Suprapubic skin (tissue), 4 donors: ENCODE measurements at regions not wholly inside any gene's neighbourhood (a gene's known extent, or its start where the extent isn't known, plus 50 kb on each side); places are given as distances from the start of the nearest gene placed in this dataset.
"Not testable (repeated sequence)": the region's sequence is repeated elsewhere in the genome, so short reads cannot be mapped to it uniquely, and the experiment has no call there.

ENCODE experiments used
- DNase-seq, 2 donors: peaks; one replicate each; pipeline ENCODE4 v3.0.0-alpha.2; 2019; ENCODE audit warnings: low spot score in 2 of 2
- H3K27ac ChIP-seq: fragments of 200-600 bp; sonication (generic); one replicate; pipeline ENCODE4 v1.5.1; 2019
- H3K27me3 ChIP-seq: fragments of 200-600 bp; sonication (generic); one replicate; pipeline ENCODE4 v1.5.1; 2019
- H3K36me3 ChIP-seq: fragments of 200-600 bp; sonication (generic); one replicate; pipeline ENCODE4 v1.5.1; 2019
- H3K4me1 ChIP-seq: fragments of 200-600 bp; sonication (generic); one replicate; pipeline ENCODE4 v1.5.1; 2019
- H3K4me3 ChIP-seq: fragments of 200-600 bp; sonication (generic); one replicate; pipeline ENCODE4 v1.5.1; 2019; ENCODE audit warnings: mild to moderate bottlenecking
- H3K9me3 ChIP-seq: fragments of 200-600 bp; sonication (generic); one replicate; pipeline ENCODE4 v1.5.1; 2019
- CTCF ChIP-seq, 2 donors: fragments of 200-600 bp in 1 of 2; fragments of 450-650 bp in 1 of 2; sonication (generic) in 1 of 2; IDR thresholded peaks; one replicate each; pipeline ENCODE4 v1.5.1; 2016 to 2019; ENCODE audit warnings: antibody characterized with exemption in 2 of 2, mild to moderate bottlenecking in 1 of 2, moderate library complexity in 1 of 2
- EP300 ChIP-seq: sonication (generic); formaldehyde crosslinking; IDR thresholded peaks from one replicate; pipeline ENCODE4 v1.6.1; 2017; ENCODE audit warnings: antibody characterized with exemption
- POLR2A ChIP-seq, 2 donors: fragments of 450-650 bp; IDR thresholded peaks; one replicate each; pipeline ENCODE4 v1.6.1; 2017; ENCODE audit warnings: antibody characterized with exemption in 2 of 2, mild to moderate bottlenecking in 2 of 2, moderate library complexity in 2 of 2
- POLR2AphosphoS5 ChIP-seq, 3 donors: sonication (generic); formaldehyde crosslinking; IDR thresholded peaks; one replicate each; pipeline ENCODE4 v1.6.1; 2017; ENCODE audit warnings: antibody characterized with exemption in 3 of 3
- WGBS: methylation state at CpG from one replicate; pipeline ENCODE4 v1.1.5; 2018; 5-methylcytosine and 5-hydroxymethylcytosine counted together

DNA sequence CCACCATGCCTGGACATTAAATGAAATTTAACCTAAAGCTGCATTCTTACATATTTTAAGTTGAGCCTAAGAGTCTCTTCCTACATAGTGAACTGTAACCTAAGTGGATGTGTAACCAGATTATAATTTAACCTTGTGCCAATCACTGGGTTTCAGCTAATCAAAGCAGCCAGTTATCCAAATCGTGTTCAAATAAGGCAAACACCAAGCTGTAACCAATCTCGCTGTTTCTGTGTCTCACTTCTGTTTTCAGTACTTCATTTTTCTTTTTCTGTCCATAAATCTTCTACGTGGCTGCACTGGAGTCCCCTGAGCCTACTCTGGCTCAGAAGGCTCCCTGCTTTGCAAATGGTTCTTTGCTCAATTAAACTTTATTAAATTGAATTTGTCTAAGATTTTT, 186.1 kb upstream of the CNTN6 start:
- Histone ChIP-seq H3K9me3 (no peaks in the 10 kb centered on the region), H3K27me3 (no peaks in the 10 kb centered on the region), H3K27ac (no peak overlapping the region), H3K4me3 (no peak overlapping the region), H3K4me1 (no peaks in the 10 kb centered on the region), H3K36me3 (no peaks in the 10 kb centered on the region)
- 42% methylated on average over 3 of the region's 3 CpGs for WGBS
- TF ChIP-seq CTCF (IDR thresholded peaks at IDR 0.05) (no peak), EP300 (no peak), POLR2A (IDR thresholded peaks at IDR 0.05) (no peak), POLR2AphosphoS5 (IDR thresholded peaks at IDR 0.05) (no peak)
- no peak for DNase-seq

- DNase-seq, result no peak
- Histone ChIP-seq H3K27ac (no peak overlapping the region), H3K4me3 (no peak overlapping the region), H3K9me3 (no peaks in the 10 kb centered on the region), H3K36me3 (no peaks in the 10 kb centered on the region), H3K4me1 (no peaks in the 10 kb centered on the region), H3K27me3 (no peaks in the 10 kb centered on the region)
- WGBS, result 71% methylated on average over 2 of the region's 2 CpGs
- TF ChIP-seq POLR2A (IDR thresholded peaks at IDR 0.05) (no peak), EP300 (no peak), CTCF (IDR thresholded peaks at IDR 0.05) (no peak)
These were observed 184.0 kb upstream of the CNTN6 start for GRCh38 chr3:908839-909238.

GRCh38 chr3:912717-913116, 180.1 kb upstream of the CNTN6 start:
- not testable (repeated sequence) for H3K9me3 ChIP-seq, DNase-seq, H3K4me1 ChIP-seq, H3K4me3 ChIP-seq, H3K36me3 ChIP-seq, H3K27me3 ChIP-seq, H3K27ac ChIP-seq
- 76% methylated on average over 4 of the region's 4 CpGs for WGBS

DNA sequence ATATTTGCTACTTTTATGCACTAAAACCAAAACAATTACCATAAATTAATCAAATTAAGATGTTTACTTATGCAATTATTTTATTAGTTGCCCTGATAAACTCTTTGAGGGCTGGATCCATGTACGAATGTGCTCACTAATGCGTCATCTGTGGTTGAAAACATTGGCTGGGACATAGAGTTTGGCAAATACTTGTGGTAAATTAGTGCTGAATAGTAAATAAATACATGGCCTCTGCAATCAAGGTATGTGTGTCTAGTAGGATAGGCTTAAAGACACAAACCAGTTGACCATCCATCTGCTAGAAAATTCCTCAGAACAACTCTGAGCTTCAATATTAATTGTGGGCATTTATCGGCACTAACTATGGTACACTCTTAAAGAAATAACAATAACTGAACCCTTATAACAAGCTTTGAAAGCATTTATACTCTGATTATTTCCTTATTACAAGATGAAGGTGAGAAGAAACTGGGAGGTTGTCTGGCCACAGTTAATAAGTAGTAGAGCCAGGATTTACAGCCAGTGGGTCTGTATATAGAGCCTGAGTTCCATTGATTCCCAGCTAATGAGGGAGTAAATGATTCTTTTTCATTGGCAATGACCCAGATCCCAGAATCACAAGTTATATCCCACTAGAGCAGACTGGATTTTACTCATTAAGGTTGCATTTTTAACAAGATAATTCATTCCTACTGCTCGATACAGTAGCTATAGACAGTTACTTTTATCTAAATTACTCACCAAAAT, 169.5 kb upstream of the CNTN6 start:
- H3K9me3 ChIP-seq, result no peaks in the 10 kb centered on the region
- H3K27ac ChIP-seq, result no peak overlapping the region
- no peak for DNase-seq
- H3K4me1 ChIP-seq, result no peaks in the 10 kb centered on the region
- TF ChIP-seq POLR2A (IDR thresholded peaks at IDR 0.05), result no peak
- no peak for TF ChIP-seq POLR2AphosphoS5 (IDR thresholded peaks at IDR 0.05)
- no peak for TF ChIP-seq CTCF (IDR thresholded peaks at IDR 0.05)
- TF ChIP-seq EP300, result no peak
- H3K36me3 ChIP-seq, result no peaks in the 10 kb centered on the region
- WGBS, result 87% methylated on average over 4 of the region's 4 CpGs
- no peak overlapping the region for H3K4me3 ChIP-seq
- no peaks in the 10 kb centered on the region for H3K27me3 ChIP-seq

GRCh38 chr3:930866-931265, 162.0 kb upstream of the CNTN6 start:
- no peak for TF ChIP-seq POLR2AphosphoS5 (IDR thresholded peaks at IDR 0.05)
- TF ChIP-seq CTCF (IDR thresholded peaks at IDR 0.05), result no peak
- no peak for TF ChIP-seq EP300
- TF ChIP-seq POLR2A (IDR thresholded peaks at IDR 0.05), result no peak
- no peaks in the 10 kb centered on the region for H3K4me1 ChIP-seq
- H3K36me3 ChIP-seq, result no peaks in the 10 kb centered on the region
- no peaks in the 10 kb centered on the region for H3K9me3 ChIP-seq
- no peak overlapping the region for H3K4me3 ChIP-seq
- WGBS, result 88% methylated on average over 1 of the region's 1 CpG
- H3K27ac ChIP-seq, result no peak overlapping the region
- DNase-seq, result no peak
- no peaks in the 10 kb centered on the region for H3K27me3 ChIP-seq

DNA sequence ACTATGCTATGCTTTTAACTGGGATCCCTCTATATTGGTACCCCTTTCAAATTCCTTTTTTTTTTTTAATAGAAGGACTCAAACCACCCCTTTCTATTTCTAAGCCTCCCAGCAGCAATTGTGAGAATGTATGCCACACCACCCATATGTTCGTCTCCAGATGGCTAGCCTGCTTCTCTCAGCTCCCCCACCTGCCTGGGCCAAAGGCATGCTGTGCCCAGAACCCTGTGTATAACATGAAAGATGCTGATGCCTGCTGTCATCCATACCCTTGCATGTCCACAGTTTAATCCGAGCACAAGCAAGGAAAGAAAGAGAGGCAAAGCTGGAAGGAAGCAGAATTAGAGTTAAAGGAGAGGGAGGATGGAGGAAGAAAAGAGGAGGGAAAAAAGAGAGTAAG, 159.5 kb upstream of the CNTN6 start:
- Histone ChIP-seq H3K9me3 (no peaks in the 10 kb centered on the region), H3K36me3 (no peaks in the 10 kb centered on the region), H3K4me1 (no peaks in the 10 kb centered on the region), H3K4me3 (no peak overlapping the region), H3K27ac (no peak overlapping the region), H3K27me3 (no peaks in the 10 kb centered on the region)
- no peak for DNase-seq
- 70% methylated on average over 2 of the region's 2 CpGs for WGBS
- TF ChIP-seq CTCF (IDR thresholded peaks at IDR 0.05), result no peak
- no peak for TF ChIP-seq EP300
- TF ChIP-seq POLR2A (IDR thresholded peaks at IDR 0.05), result no peak
- TF ChIP-seq POLR2AphosphoS5 (IDR thresholded peaks at IDR 0.05), result no peak
